Activated CD8-positive, alpha-beta T cell treated with anti-CD3 and anti-CD28 coated beads, Interleukin-2, amount 10 ng/mL, durations not matched to agents 7 days and 5 days (primary cell): ENCODE measurements at regions not wholly inside any gene's neighbourhood (a gene's known extent, or its start where the extent isn't known, plus 50 kb on each side); places are given as distances from the start of the nearest gene placed in this dataset.
A peak's percentile ranks its signal among the peaks of the same experiment; 100 is the strongest.

Experiments
- ATAC-seq: fragments of 150-1000 bp; cut with Tn5 transposase; one replicate; pipeline ENCODE4 v1.10.0; 2021; ENCODE audit warnings: moderate library complexity
- CTCF ChIA-PET: fragments of 350-600 bp; sonication (Branson Sonifier 250); formaldehyde crosslinking; loops from one replicate; lab custom pipeline; 2021; ENCODE audit warnings: antibody characterized with exemption; lab: Charles Lee
- POLR2A ChIA-PET: fragments of 350-600 bp; sonication (Branson Sonifier 250); formaldehyde crosslinking; loops from one replicate; lab custom pipeline; 2021; ENCODE audit warnings: antibody characterized with exemption; lab: Charles Lee
- DNase-seq: peaks from one replicate; pipeline ENCODE4 v3.0.0-alpha.2; 2020
- H3K27ac Mint-ChIP-seq: one replicate; pipeline ENCODE4 v1.8.0; 2021; ENCODE audit warnings: mild to moderate bottlenecking, mixed read lengths
- H3K27me3 Mint-ChIP-seq: one replicate; pipeline ENCODE4 v1.8.0; 2021; ENCODE audit warnings: low read depth, mixed read lengths
- H3K36me3 Mint-ChIP-seq: one replicate; pipeline ENCODE4 v1.8.0; 2021; ENCODE audit warnings: low read depth, mixed read lengths
- H3K4me1 Mint-ChIP-seq: one replicate; pipeline ENCODE4 v1.8.0; 2021; ENCODE audit warnings: low read depth, mixed read lengths
- H3K4me3 Mint-ChIP-seq: one replicate; pipeline ENCODE4 v1.8.0; 2021; ENCODE audit warnings: mild to moderate bottlenecking, mixed read lengths
- H3K9me3 Mint-ChIP-seq: one replicate; pipeline ENCODE4 v1.8.0; 2022; ENCODE audit warnings: mixed read lengths; ENCODE audit not compliant: insufficient read depth

DNA sequence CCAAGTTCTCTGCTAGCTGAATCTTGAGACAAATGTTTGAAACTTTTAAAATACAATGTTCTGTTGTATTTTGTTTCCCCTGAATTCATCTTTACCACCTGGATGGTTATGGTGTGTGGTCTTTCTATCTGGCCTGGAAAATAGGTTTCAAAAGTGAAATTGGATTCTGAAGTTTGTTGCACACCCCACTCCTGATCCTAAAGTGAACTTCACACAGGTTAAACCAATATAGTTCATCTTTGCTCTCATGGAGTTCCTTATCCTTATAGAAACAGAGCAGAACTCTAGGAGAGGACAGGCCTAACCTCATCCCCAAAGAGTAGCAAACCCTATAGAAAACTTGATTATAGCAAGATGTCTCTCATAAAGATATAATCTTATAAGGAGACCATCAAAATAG is 179.4 kb upstream of the BCL6 start:
- Mint-ChIP-seq H3K27ac (no peak overlapping the region), H3K27me3 (no peaks in the 10 kb centered on the region), H3K4me3 (no peak overlapping the region), H3K4me1 (peaks cover 63% of the 10 kb centered on the region), H3K9me3 (peaks cover 18% of the 10 kb centered on the region), H3K36me3 (peaks cover 34% of the 10 kb centered on the region)
- CTCF ChIA-PET: interaction anchor here (4.7 kb wide), 1 partner anchor 177 kb away, joined by 32 read pairs; the partner anchor contains the start of gene BCL6
- no peak for DNase-seq
- ATAC-seq: no peak
- POLR2A ChIA-PET: no interaction called here

DNA sequence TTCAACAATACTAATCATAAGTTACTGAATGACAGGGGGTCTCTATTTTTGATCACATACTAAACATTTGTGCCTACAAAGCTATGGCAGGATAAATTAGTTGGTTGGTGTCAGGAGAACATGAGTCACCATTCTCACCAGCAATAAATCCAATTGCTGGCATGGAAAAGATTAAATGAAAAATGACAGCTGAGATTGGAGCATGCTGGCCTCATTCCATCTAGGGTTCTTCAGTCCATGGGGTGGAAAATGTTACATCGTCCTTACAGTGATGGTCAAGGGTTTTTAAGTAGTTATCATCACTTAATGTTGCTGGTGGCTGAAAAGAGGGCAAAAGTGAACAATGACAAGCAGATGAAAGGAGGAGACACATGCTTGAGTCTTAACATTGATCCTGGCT is 180.1 kb upstream of the BCL6 start:
- Mint-ChIP-seq H3K9me3 (peaks cover 18% of the 10 kb centered on the region), H3K4me1 (peaks cover 62% of the 10 kb centered on the region), H3K36me3 (peaks cover 34% of the 10 kb centered on the region), H3K27me3 (no peaks in the 10 kb centered on the region), H3K27ac (no peak overlapping the region), H3K4me3 (no peak overlapping the region)
- ChIA-PET POLR2A (interaction anchor here (1.2 kb wide), 1 partner anchor 75 kb away, joined by 3 read pairs; no protein-coding TSS in a partner anchor), CTCF (interaction anchor here (1.1 kb wide), 1 partner anchor 49 kb away, joined by 3 read pairs; no protein-coding TSS in a partner anchor)
- ATAC-seq: no peak
- DNase-seq: no peak

DNA sequence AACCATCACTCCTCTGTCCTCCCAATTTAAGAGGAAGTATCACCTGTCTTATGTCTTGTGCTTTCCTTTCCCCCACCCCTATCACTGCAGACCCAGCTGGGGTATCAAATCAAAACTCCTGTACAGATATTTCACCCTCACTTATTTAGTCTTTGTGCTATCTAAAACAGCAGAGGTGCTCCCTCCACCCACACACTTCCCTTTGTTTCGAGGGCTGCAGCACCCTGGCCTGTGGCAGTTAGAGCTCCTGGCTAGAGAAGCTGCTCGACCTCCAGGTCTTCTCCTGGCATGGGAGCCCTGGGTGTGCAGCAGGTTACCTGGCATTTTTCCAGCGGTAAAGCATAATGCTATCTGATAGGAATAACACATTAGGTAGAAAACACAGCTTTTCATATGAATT is 181.4 kb upstream of the BCL6 start:
- Mint-ChIP-seq H3K27ac (peak overlapping the region; percentile 51), H3K4me1 (peaks cover 52% of the 10 kb centered on the region), H3K27me3 (no peaks in the 10 kb centered on the region), H3K36me3 (peaks cover 27% of the 10 kb centered on the region), H3K9me3 (peaks cover 18% of the 10 kb centered on the region), H3K4me3 (no peak overlapping the region)
- ATAC-seq (no peak), DNase-seq (no peak)
- CTCF ChIA-PET: interaction anchor here (0.7 to 2.4 kb wide), 6 partner anchors 8 to 1028 kb away, joined by 3 to 6 read pairs (median 4); partner anchors contain the start of gene BCL6
- POLR2A ChIA-PET: interaction anchor here (0.7 to 1.7 kb wide), 4 partner anchors 9 to 183 kb away, joined by 3 to 7 read pairs (median 4); partner anchors contain the start of gene BCL6

DNA sequence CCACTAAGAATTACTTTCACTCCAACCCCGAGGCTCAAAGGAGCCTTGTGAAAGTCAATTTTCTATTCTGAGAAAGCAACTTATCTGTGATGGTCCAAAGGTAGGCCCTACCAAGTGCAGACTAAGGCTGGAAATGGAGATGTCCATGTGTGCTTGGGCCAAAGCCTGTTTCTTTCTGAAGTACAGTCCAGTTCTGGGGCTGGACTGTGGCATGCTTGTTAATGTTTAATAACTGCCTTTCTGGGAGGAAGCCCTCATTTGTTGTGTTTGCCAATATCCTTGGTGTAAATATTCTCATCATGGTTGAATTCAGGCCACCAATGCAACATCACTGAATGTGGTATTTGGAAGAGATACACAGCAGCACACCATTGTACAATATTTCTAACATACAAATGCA is 182.3 kb upstream of the BCL6 start:
- Mint-ChIP-seq H3K4me1 (peaks cover 44% of the 10 kb centered on the region), H3K9me3 (peaks cover 18% of the 10 kb centered on the region), H3K27me3 (no peaks in the 10 kb centered on the region), H3K27ac (no peak overlapping the region), H3K4me3 (no peak overlapping the region), H3K36me3 (peaks cover 26% of the 10 kb centered on the region)
- DNase-seq (no peak), ATAC-seq (no peak)
- POLR2A ChIA-PET: no interaction called here
- CTCF ChIA-PET: interaction anchor here (1.2 to 2.4 kb wide), 5 partner anchors 9 to 189 kb away, joined by 3 to 11 read pairs (median 5); partner anchors contain the start of gene BCL6

DNA sequence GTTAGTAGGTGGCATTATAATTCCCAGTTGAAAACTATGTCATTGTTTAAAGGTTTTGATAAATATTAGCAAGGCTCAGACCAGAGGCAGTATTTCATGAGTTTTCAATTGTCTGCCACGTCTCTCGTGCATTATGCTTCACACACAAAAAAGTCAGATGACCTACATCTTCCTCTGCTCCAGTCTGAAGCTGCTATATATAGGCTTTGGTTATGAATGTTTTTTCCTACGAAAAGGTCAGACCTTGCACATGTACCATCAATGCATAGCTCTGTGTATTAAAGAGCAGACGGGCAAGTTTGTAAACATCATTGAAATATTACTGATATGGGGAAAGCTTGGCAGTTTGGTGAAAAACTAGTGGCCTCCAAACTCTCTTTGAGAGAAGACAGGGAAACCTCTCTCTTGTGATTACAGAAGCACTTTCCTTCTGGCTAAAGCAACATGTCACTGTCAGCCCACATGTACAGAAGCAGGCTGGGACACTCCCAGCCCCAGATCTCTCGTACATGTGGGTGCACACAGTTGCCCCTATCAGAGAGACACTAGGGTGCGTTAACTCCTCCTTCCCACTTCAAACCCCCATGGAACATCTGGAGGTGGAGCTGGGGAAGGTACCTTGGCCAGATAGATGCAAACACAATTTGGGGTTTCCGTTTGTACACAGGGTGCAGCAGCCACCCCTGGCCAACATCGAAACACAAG is 184.0 kb upstream of the BCL6 start:
- Mint-ChIP-seq H3K4me3 (no peak overlapping the region), H3K4me1 (peaks cover 36% of the 10 kb centered on the region), H3K9me3 (peaks cover 14% of the 10 kb centered on the region), H3K27ac (no peak overlapping the region), H3K27me3 (no peaks in the 10 kb centered on the region), H3K36me3 (peaks cover 17% of the 10 kb centered on the region)
- DNase-seq (no peak), ATAC-seq (peak; percentile 30)
- CTCF ChIA-PET: interaction anchor here (1.0 to 2.4 kb wide), 5 partner anchors 30 to 189 kb away, joined by 3 to 11 read pairs (median 3); no protein-coding TSS in a partner anchor
- POLR2A ChIA-PET: interaction anchor here (1.8 kb wide), 1 partner anchor 186 kb away, joined by 3 read pairs; no protein-coding TSS in a partner anchor

DNA sequence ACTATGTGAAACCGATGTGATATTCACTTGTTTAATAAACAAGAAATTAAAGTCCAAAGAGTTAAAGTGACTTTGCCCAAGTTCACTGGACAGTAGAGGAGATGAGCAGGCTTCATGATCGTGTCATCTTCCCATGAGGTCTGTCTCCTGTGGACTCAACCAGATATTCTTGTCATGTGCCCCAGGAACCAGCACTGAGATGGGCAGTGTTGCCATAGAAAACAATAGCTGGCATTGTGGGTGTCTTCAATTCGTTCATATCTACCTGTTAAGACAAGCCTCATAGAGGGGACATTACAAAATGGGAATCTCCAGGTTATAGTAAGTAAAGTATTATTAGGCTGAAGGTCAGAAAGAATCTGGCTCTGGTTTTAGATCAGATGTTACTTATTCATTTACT is 184.8 kb upstream of the BCL6 start:
- Mint-ChIP-seq H3K36me3 (peaks cover 12% of the 10 kb centered on the region), H3K4me1 (peaks cover 43% of the 10 kb centered on the region), H3K9me3 (peaks cover 9% of the 10 kb centered on the region), H3K4me3 (no peak overlapping the region), H3K27ac (no peak overlapping the region), H3K27me3 (no peaks in the 10 kb centered on the region)
- CTCF ChIA-PET: interaction anchor here (1.0 to 2.4 kb wide), 4 partner anchors 29 to 189 kb away, joined by 3 to 11 read pairs (median 4); no protein-coding TSS in a partner anchor
- POLR2A ChIA-PET: interaction anchor here (1.8 kb wide), 1 partner anchor 187 kb away, joined by 3 read pairs; no protein-coding TSS in a partner anchor
- no peak for ATAC-seq
- DNase-seq: no peak

DNA sequence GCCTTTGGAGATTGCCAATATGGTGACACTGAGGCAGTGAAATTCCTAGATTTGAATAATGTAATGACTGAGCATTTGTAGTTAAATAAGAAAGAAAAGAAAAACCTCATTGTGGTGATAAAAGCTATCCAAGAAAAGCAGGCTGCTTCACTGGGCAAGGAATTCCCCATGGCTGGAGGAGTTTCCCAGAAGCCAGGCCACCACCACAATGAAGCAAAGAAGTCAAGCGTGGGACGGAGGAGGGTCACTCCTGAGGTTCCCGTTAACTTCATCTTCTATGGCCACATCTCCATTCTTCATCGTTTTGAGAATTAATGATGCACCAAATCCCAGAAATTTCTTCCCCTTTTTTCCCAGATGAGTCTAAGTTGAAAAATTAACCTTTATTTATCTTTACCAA is 185.8 kb upstream of the BCL6 start:
- H3K27ac Mint-ChIP-seq: no peak overlapping the region
- POLR2A ChIA-PET: no interaction called here
- H3K27me3 Mint-ChIP-seq: no peaks in the 10 kb centered on the region
- CTCF ChIA-PET: no interaction called here
- no peak overlapping the region for H3K4me3 Mint-ChIP-seq
- peaks cover 53% of the 10 kb centered on the region for H3K4me1 Mint-ChIP-seq
- no peaks in the 10 kb centered on the region for H3K9me3 Mint-ChIP-seq
- DNase-seq (no peak), ATAC-seq (no peak)
- H3K36me3 Mint-ChIP-seq: peaks cover 7% of the 10 kb centered on the region

DNA sequence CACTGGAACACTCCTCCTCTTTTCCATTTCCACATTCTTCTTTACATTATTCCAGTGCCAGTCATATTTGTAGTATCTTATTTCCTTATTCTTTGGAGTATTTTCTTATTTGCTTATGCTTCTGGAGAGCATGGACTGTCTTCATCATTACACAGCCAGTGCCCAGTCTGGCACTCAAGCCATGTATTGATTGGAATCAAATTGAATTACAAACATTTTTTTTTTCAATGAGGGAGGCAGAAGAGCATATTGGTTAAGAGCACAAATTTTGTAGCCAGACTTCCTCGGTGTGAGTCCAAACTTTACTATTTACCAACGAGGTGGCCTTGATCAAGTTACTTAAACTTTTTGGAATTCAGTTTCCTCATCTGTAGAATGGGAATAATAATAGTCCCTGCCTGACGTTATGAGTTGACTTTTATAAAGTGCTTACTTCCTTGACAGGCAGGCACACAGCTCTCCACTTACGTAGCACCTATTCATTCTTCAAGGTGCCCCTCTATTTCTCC is 186.6 kb upstream of the BCL6 start:
- H3K36me3 Mint-ChIP-seq: peaks cover 13% of the 10 kb centered on the region
- H3K9me3 Mint-ChIP-seq: no peaks in the 10 kb centered on the region
- ChIA-PET POLR2A (no interaction called here), CTCF (no interaction called here)
- DNase-seq: no peak
- H3K4me1 Mint-ChIP-seq: peaks cover 53% of the 10 kb centered on the region
- ATAC-seq: no peak
- no peaks in the 10 kb centered on the region for H3K27me3 Mint-ChIP-seq
- no peak overlapping the region for H3K27ac Mint-ChIP-seq
- no peak overlapping the region for H3K4me3 Mint-ChIP-seq

DNA sequence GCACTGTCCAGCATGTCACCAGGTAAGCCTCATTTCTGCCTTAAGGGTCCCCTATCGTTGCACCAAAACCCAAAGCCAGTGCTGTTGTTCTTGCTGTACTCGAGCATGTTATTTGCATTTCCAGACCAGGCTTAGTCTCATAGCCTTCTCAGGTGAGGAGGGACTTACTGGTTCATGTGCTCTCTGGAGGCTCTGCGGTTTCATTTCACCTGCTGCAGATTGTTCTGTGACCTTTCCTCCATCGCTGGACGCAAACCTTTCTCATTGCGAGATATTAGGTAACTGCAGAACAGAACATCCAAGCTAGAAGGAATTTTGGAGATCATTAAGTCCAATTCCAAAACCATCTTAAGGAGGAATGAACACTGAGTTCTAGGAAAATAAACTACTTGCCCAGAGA is 187.3 kb upstream of the BCL6 start:
- no peak overlapping the region for H3K27ac Mint-ChIP-seq
- H3K9me3 Mint-ChIP-seq: no peaks in the 10 kb centered on the region
- DNase-seq: no peak
- POLR2A ChIA-PET: no interaction called here
- H3K36me3 Mint-ChIP-seq: peaks cover 15% of the 10 kb centered on the region
- no peak for ATAC-seq
- peaks cover under 1% of the 10 kb centered on the region for H3K27me3 Mint-ChIP-seq
- CTCF ChIA-PET: interaction anchor here (1.4 kb wide), 1 partner anchor 63 kb away, joined by 4 read pairs; no protein-coding TSS in a partner anchor
- H3K4me1 Mint-ChIP-seq: peaks cover 50% of the 10 kb centered on the region
- H3K4me3 Mint-ChIP-seq: no peak overlapping the region

DNA sequence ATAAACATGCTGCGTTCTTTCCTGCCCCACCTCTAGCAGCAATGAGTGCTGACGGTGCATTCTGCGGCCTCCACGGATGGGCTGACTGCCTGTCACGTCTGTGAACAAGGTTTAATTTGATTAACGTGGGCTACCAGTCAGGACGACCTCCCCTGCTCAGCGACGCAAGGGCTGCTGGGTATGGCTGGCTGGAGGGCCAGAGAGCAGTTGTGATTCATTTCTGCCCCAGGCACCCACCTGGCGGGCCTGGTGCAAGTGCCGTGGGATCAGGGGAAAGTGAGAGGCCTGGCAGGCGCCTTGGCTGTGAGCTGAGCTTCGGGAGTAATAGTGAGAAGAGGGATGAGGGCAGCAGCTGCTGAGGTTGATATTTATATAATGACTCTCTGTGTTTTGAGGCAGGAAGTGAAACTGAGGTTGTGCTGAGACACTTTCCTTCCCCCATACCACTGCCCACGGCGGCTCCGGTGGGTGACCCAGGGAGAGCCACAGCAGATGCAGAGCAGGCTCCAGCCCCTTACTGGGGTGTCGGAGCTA is 190.4 kb upstream of the BCL6 start:
- CTCF ChIA-PET: interaction anchor here (0.7 to 3.6 kb wide), 6 partner anchors 9 to 196 kb away, joined by 3 to 16 read pairs (median 4); no protein-coding TSS in a partner anchor
- peak overlapping the region; percentile 23 for H3K4me3 Mint-ChIP-seq
- POLR2A ChIA-PET: interaction anchor here (0.8 to 1.9 kb wide), 4 partner anchors 9 to 189 kb away, joined by 3 to 8 read pairs (median 6); partner anchors contain the start of gene BCL6

DNA sequence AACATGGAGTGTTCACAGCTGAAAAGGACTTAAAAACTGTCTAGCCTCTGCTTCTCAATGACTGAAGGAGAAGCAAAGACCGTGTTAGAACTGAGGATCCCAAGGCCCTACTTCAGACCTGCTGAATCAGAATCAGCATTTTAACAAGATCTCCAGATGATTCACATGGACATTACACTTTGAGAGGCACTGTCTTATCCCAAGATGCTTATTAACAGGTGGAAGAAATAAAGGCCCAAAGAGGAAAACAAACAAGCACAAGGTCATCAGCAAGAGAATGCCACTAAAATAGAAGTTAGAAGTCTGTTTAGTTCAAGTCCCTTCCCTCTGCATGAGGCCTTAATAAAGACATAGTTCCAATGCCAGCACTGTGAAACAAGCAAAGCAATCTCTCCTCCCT is 191.4 kb upstream of the BCL6 start:
- Mint-ChIP-seq H3K27me3 (peaks cover 14% of the 10 kb centered on the region), H3K36me3 (peaks cover 18% of the 10 kb centered on the region), H3K27ac (peak overlapping the region; percentile 83), H3K4me3 (no peak overlapping the region), H3K4me1 (peaks cover 34% of the 10 kb centered on the region), H3K9me3 (no peaks in the 10 kb centered on the region)
- ATAC-seq: no peak
- POLR2A ChIA-PET: no interaction called here
- CTCF ChIA-PET: interaction anchor here (0.8 to 3.6 kb wide), 3 partner anchors 8 to 197 kb away, joined by 3 to 16 read pairs (median 3); no protein-coding TSS in a partner anchor
- DNase-seq: no peak

More for the DNA sequence above, 190.4 kb upstream of the BCL6 start:
- Mint-ChIP-seq H3K27ac (peak overlapping the region; percentile 83), H3K36me3 (peaks cover 18% of the 10 kb centered on the region), H3K9me3 (no peaks in the 10 kb centered on the region), H3K4me1 (peaks cover 34% of the 10 kb centered on the region), H3K27me3 (peaks cover 14% of the 10 kb centered on the region)
- peak; percentile 68 for DNase-seq
- peak; percentile 84 for ATAC-seq
